ENCODE measurements at regions not wholly inside any gene's neighbourhood (a gene's known extent, or its start where the extent isn't known, plus 50 kb on each side); places are given as distances from the start of the nearest gene placed in this dataset.

DNA sequence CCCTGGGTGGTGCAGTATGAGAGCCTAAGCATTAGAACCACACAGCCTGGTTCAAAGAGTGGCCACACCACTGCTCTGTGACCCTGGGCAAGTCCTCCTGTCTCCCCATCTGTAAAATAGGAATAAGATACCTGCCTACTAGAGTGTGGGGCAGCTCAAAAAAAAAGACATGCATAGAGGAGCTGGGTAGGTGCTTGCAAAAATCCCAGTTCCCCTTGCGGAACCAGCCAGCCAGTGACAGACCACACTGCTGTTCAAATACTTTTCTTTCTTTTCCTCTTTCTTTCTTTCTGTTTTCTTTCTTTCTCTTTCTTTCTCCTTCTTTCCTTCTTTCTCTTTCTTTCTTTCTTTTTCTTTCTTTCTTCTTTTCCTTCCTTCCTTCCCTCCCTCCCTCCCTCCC lies 63.0 kb upstream of the TRIM2 start:
- no peaks in the 10 kb centered on the region for H3K9me2 ChIP-seq (ENCODE audit: insufficient read depth, low read length)
- ChIA-PET CTCF (ENCODE audit: unreplicated experiment) (no interaction called here), POLR2A (interaction anchor here (0.7 kb wide), 1 partner anchor 614 kb away, joined by 4 read pairs; no protein-coding TSS in a partner anchor)
- no peaks in the 10 kb centered on the region for H3K4me1 ChIP-seq (ENCODE audit: insufficient read depth, low read length, poor library complexity, severe bottlenecking)
- intact Hi-C loops (cut with micrococcal nuclease; ENCODE audit: unreplicated experiment), result loop anchor here (5.0 kb wide), 1 partner anchor 611 kb away; no protein-coding TSS in a partner anchor
- H3K36me3 ChIP-seq (ENCODE audit: insufficient read depth, low read length), result no peaks in the 10 kb centered on the region
- no peak overlapping the region for H2AFZ ChIP-seq (ENCODE audit: low read length)
- TF ChIP-seq, protein P1, sequence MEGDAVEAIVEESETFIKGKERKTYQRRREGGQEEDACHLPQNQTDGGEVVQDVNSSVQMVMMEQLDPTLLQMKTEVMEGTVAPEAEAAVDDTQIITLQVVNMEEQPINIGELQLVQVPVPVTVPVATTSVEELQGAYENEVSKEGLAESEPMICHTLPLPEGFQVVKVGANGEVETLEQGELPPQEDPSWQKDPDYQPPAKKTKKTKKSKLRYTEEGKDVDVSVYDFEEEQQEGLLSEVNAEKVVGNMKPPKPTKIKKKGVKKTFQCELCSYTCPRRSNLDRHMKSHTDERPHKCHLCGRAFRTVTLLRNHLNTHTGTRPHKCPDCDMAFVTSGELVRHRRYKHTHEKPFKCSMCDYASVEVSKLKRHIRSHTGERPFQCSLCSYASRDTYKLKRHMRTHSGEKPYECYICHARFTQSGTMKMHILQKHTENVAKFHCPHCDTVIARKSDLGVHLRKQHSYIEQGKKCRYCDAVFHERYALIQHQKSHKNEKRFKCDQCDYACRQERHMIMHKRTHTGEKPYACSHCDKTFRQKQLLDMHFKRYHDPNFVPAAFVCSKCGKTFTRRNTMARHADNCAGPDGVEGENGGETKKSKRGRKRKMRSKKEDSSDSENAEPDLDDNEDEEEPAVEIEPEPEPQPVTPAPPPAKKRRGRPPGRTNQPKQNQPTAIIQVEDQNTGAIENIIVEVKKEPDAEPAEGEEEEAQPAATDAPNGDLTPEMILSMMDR (conservative IDR thresholded peaks at IDR 0.05; ENCODE audit: low read length), result no peak
- TF ChIP-seq EZH2phosphoT487 (IDR thresholded peaks at IDR 0.05; ENCODE audit: borderline replicate concordance, low read depth, low read length), result no peak
- no peak overlapping the region for H3K27ac ChIP-seq (ENCODE audit: low read depth, low read length, poor library complexity, severe bottlenecking)
- no peaks in the 10 kb centered on the region for H3K9me3 ChIP-seq (ENCODE audit: low read length)
- H3K79me2 ChIP-seq (ENCODE audit: insufficient read depth, low read depth, low read length), result no peaks in the 10 kb centered on the region
- BruUV-seq (replicated peaks), result no TSS peak
- H4K20me1 ChIP-seq (ENCODE audit: insufficient read depth, low read length), result no peaks in the 10 kb centered on the region
- H3K4me3 ChIP-seq (ENCODE audit: low read depth, low read length, poor library complexity, severe bottlenecking), result no peak overlapping the region
- no peak overlapping the region for H3K4me2 ChIP-seq (ENCODE audit: low read length)
- no peak for DNase-seq (ENCODE audit: low spot score)

DNA sequence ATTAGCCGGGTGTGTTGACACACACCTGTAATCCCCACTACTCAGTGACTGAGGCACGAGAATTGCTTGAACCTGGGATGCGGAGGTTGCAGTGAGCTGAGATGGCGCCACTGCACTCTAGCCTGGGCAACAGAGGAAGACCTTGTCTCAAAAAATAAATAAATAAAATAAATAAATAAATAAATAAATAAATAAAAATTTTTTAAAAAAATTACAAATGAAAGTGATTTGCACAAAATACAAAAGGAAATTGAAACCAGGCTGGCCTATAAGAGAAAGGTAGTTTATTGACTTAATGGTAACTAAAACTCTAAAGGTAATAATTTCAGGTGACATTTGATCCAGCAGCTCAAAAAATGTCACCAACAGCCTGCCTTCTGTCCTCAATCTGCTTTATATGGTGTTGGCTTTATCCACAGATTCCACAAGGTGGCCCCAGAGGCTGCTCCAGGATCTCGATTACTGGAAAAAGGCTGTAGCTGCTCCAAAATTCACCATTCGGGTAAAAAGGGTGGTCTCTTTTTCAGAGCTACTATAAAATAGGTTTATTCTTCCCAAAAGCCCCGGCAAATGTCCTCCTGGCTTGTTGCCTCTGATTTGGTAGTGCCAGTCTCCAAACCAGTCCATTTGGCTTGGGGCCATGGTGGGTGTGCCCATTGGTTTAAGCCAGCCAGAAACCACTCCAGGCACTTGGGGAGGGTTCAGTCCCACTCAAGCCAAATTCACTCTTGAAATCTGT lies 61.4 kb upstream of the TRIM2 start:
- H3K4me3 ChIP-seq (ENCODE audit: low read depth, low read length, poor library complexity, severe bottlenecking), result no peak overlapping the region
- TF ChIP-seq, protein P1 (conservative IDR thresholded peaks at IDR 0.05; ENCODE audit: low read length), result peak; percentile 87
- no peak for TF ChIP-seq EZH2phosphoT487 (IDR thresholded peaks at IDR 0.05; ENCODE audit: borderline replicate concordance, low read depth, low read length)
- no peaks in the 10 kb centered on the region for H4K20me1 ChIP-seq (ENCODE audit: insufficient read depth, low read length)
- no peaks in the 10 kb centered on the region for H3K4me1 ChIP-seq (ENCODE audit: insufficient read depth, low read length, poor library complexity, severe bottlenecking)
- H3K79me2 ChIP-seq (ENCODE audit: insufficient read depth, low read depth, low read length), result no peaks in the 10 kb centered on the region
- intact Hi-C loops (cut with micrococcal nuclease; ENCODE audit: unreplicated experiment), result loop anchor here (1.0 to 5.0 kb wide), 4 partner anchors 175 to 609 kb away; no protein-coding TSS in a partner anchor
- CTCF ChIA-PET (ENCODE audit: unreplicated experiment), result interaction anchor here (0.6 kb wide), 2 partner anchors 175 to 1994 kb away, joined by 3 read pairs; no protein-coding TSS in a partner anchor
- H2AFZ ChIP-seq (ENCODE audit: low read length), result no peak overlapping the region
- DNase-seq (ENCODE audit: low spot score), result peak; percentile 72
- POLR2A ChIA-PET, result interaction anchor here (0.9 to 1.2 kb wide), 2 partner anchors 21 to 180 kb away, joined by 4 read pairs; no protein-coding TSS in a partner anchor
- H3K9me3 ChIP-seq (ENCODE audit: low read length), result no peaks in the 10 kb centered on the region
- H3K9me2 ChIP-seq (ENCODE audit: insufficient read depth, low read length), result no peaks in the 10 kb centered on the region
- H3K27ac ChIP-seq (ENCODE audit: low read depth, low read length, poor library complexity, severe bottlenecking), result no peak overlapping the region
- H3K4me2 ChIP-seq (ENCODE audit: low read length), result no peak overlapping the region
- BruUV-seq (replicated peaks), result no TSS peak
- no peaks in the 10 kb centered on the region for H3K36me3 ChIP-seq (ENCODE audit: insufficient read depth, low read length)

Data from OCI-LY7 (cell line).